CD4-positive, alpha-beta T cell treated with Interleukin-1 beta for 1 hour (primary cell): ENCODE measurements at regions not wholly inside any gene's neighbourhood (a gene's known extent, or its start where the extent isn't known, plus 50 kb on each side); places are given as distances from the start of the nearest gene placed in this dataset.
A peak's percentile ranks its signal among the peaks of the same experiment; 100 is the strongest.

Experiments used
- DNase-seq, 2 donors: peaks; one replicate each; pipeline ENCODE4 v3.0.0-alpha.2; 2020 to 2022

- DNase-seq: no peak
These were observed 98.1 kb upstream of the CCL2 start for GRCh38 chr17:34156741-34157589.

GRCh38 chr17:34161690-34162089 lies 93.4 kb upstream of the CCL2 start:
- no peak for DNase-seq

GRCh38 chr17:34163123-34163522 lies 92.0 kb upstream of the CCL2 start:
- no peak for DNase-seq

DNA sequence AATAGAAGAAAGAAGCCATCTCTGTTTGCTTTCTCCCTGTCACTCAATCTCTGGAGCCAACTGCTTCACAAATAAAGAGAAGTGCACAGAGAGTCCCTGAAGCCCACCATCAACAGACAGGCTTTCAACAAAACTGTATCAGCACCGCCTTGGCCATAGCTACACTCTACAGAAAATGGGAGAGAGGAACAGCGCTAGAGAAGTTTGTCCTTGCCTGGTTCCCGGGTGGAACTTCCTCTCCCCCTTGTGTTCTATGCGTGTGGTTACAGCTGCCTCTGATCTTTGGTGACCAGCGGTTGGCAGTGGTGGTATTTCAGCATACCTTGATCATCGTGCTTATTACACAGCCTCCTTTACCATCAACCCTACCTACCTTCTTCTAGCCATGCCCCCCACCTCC lies 91.4 kb upstream of the CCL2 start:
- no peak for DNase-seq

GRCh38 chr17:34164837-34165236 lies 90.2 kb upstream of the CCL2 start:
- no peak for DNase-seq

- no peak for DNase-seq
These were observed 88.7 kb upstream of the CCL2 start for GRCh38 chr17:34166352-34166751.

GRCh38 chr17:34167354-34167753 lies 87.7 kb upstream of the CCL2 start:
- no peak for DNase-seq

- no peak for DNase-seq
These were observed 86.1 kb upstream of the CCL2 start for GRCh38 chr17:34168989-34169388.

DNA sequence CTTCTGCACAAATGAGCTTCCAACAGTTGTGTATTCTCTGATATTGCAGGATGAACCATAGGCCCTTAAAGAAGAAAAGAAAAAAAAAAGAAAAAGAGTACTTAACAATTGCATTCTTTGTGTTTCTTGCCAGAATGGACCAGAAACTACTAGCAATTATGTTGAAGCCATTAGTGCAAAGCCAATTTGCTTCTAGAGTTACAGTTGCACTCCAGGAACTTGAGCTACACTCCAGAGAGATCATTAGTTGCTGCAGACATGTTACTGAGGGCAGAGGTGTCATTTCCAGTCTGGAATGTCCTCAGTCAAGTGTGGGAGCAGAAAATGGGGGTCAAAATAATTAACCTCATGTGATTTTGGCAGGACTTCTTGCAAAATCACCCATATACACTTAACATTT lies 85.6 kb upstream of the CCL2 start:
- DNase-seq: no peak

DNA sequence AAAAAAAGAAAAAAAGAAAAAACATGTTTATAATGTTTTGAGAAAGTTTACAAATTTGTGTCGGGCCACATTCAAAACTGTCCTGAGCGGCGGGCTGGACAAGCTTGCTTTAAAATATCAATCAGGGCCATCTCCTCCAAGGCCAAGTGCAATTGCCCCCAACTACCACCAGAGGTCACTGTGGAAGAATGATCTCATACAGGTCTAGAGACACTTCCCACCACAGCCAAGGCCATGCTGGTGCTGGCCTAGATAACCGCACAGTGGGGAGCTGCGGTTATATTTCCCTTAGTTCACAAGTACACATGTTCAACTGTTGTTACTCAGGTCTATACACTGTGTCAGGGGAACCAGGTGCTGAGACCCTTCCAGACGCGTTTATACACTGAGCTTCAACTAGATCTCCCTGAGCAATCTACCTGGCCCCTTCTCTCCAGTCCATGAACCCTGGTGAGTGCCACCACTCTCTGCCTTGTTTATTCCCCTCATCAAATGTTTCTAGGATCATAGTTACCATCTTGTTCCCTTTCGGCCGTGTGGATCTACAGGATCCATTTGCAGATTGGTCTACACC lies 83.8 kb upstream of the CCL2 start:
- DNase-seq: peak; percentile 52 to 54

DNA sequence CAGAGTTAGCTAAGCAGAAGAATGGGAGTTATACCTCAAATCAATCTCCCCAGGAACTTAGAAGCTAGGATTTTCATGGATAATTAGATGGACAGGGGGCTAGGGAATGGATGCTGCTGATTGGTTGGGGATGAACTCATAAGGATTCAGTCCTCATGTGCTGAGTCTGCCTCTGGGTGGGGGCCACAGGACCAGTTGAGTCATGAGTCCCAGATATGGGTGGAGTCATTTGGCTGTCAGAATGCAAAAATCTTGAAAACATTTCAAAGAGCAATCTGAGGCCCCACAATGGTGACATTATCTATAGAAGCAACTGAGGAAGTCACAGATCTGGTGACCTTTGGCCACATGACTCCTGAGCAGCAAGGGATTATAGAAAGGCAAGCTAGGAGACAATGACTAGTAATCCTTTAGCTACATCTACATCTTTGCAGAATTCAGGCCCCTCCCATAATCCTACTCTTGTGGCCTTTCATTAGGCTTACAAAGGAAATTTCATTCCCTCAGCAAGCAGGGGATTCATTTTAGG lies 82.6 kb upstream of the CCL2 start:
- DNase-seq: no peak

GRCh38 chr17:34173241-34173640 lies 81.8 kb upstream of the CCL2 start:
- no peak for DNase-seq

- DNase-seq: no peak
These were observed 80.6 kb upstream of the CCL2 start for GRCh38 chr17:34174496-34174895.

DNA sequence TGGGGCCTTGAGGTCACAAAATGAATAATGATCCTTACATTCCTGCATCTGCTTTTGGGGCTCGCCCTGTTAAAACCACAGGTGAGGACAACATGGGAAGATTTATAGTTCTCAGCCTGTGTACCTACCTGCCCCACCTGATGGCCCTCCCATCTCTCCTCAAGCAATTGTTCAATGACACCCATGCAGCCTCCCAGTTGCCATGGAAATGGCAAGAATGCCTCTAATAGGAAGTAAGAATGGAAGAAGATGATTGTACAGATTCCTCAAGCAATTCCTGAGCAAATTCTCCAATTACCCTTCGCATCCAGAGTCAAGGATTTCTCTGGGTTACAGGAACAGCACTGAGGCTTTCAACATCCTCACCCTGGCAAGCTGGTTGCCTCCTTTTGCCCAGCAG lies 78.6 kb upstream of the CCL2 start:
- no peak for DNase-seq

GRCh38 chr17:34177642-34178041 lies 77.4 kb upstream of the CCL2 start:
- DNase-seq: no peak

GRCh38 chr17:34178092-34178491 lies 77.0 kb upstream of the CCL2 start:
- no peak for DNase-seq

DNA sequence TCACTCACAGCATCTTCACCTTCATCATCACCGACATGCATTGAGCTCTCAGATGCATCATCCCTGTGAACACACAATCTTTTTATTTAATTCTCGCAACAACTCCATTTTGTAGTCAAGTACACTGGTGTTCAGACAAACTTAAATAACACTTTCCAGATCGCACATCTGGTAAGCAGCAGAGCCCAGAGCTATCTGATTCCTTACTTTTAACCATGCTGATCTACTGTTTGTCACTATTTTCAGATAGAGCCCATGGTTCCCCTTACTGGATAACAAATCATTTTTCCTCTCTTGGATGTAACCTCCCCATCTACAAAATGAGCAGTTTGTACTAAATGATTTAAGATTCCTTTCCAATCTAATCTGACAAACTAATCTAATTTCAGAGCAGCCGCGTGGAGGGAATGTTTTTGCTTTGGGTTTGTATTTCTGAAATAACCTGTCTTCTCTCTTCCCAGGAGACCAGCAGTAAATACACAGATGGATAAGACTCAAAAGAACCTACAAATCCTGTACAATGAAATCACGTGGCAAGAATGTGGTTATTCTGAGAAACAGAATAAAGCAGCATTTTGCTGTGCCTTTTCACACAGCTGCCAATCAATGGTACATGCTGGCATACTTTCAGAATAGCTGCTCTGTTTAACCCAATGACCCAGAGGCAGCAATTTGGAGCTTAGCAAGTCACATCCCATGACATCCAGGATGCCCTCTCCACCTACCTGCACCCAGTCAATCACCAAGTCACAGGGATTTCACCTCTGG lies 72.9 kb upstream of the CCL2 start:
- DNase-seq: no peak

- no peak for DNase-seq
These were observed 59.1 kb upstream of the CCL2 start for GRCh38 chr17:34195987-34196386.

- DNase-seq: no peak
These were observed 56.6 kb upstream of the CCL2 start for GRCh38 chr17:34198519-34198918.

- no peak for DNase-seq
These were observed 55.6 kb upstream of the CCL2 start for GRCh38 chr17:34199454-34199853.

DNA sequence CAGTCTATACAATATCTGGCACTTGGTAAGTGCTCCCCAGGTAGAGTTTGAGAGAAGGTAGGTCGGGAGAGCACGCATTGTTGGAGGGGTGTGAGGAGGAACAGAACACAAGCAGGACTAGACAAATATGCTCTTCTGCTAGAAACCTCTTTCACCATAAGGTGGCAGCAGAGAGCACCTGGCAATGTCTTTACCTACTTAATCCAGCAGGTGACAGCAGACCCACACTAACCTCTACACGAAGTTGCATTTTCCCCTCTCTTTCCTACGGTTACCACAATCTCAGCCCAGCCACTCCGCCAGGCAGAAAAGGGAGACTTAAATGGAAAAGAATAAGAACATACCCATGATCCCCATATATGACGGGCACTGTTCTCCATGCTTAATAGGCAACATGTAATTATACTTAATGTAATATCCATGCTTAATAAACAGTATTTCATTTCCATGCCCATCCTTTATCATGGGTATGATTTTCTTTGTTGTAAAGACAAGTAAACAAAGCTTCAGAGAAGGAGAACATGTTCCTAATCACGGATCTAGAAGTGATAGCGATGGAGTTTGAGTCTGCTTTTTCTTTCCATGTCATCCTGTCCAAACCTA lies 55.1 kb upstream of the CCL2 start:
- DNase-seq: peak; percentile 65 to 76

DNA sequence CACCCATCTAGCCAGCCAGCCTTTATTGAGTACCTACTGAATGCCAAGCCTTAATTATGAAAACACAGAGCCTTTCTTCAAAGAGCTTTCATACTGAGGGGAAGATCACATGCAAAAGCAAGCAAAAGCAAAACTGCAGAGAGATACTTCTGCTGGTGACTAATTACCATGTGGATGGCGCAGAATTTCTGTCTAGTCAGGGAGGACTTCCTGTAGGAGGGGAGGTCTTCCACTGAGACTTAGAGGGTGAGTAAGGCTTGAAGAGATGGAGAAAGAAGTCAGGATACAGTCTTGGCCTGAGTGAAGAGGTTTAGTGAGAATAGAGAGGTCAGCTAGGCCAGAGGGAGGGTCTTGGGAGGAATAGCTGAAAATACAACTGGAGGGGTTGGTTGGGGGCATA lies 53.9 kb upstream of the CCL2 start:
- peak in 1 of 2 donors; percentile 40 for DNase-seq

GRCh38 chr17:34201767-34202166 lies 53.3 kb upstream of the CCL2 start:
- no peak for DNase-seq
